SU-DHL-6 (cell line): ENCODE measurements at regions not wholly inside any gene's neighbourhood (a gene's known extent, or its start where the extent isn't known, plus 50 kb on each side); places are given as distances from the start of the nearest gene placed in this dataset.

Experiments
- EZH2phosphoT487 ChIP-seq: fragments of 200-600 bp; sonication (generic), shearing (Covaris generic); conservative IDR thresholded peaks from 2 replicates; pipeline ENCODE4 v1.6.1; 2018; ENCODE audit warnings: mild to moderate bottlenecking, antibody characterized with exemption, low read length, moderate library complexity, mixed read lengths
- TF ChIP-seq, protein P1 (sequence below): fragments of 200-600 bp; sonication (generic); IDR thresholded peaks from one replicate; pipeline ENCODE4 v1.5.1; 2017; ENCODE audit warnings: antibody characterized with exemption, mild to moderate bottlenecking, low read length, moderate library complexity; ENCODE audit not compliant: insufficient read depth, poor library complexity, severe bottlenecking

DNA sequence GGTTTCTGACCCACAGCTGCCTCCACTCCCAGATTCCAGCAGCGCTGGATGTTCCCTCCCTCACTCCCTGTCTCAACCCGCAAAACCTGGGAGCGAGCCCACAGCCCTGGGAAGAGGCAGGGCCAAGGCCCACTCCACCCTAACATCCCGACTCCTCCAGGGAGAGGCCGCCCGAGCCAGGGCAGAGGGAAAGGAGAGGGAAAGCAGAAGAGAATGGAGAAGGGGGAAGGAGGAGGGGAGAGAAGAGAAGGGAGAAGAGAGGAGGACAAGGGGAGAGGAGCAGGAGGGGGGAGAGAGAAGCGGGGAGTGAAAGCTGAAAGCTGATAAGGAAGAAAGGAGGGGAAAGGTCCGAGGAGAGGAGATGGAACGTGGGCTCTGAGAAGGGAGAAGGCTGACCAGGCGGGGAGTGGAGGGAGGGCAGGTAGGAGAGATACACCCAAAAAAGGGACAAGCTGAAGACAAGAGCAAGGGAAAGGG lies 120.2 kb upstream of the PJA1 start:
- TF ChIP-seq, protein P1, sequence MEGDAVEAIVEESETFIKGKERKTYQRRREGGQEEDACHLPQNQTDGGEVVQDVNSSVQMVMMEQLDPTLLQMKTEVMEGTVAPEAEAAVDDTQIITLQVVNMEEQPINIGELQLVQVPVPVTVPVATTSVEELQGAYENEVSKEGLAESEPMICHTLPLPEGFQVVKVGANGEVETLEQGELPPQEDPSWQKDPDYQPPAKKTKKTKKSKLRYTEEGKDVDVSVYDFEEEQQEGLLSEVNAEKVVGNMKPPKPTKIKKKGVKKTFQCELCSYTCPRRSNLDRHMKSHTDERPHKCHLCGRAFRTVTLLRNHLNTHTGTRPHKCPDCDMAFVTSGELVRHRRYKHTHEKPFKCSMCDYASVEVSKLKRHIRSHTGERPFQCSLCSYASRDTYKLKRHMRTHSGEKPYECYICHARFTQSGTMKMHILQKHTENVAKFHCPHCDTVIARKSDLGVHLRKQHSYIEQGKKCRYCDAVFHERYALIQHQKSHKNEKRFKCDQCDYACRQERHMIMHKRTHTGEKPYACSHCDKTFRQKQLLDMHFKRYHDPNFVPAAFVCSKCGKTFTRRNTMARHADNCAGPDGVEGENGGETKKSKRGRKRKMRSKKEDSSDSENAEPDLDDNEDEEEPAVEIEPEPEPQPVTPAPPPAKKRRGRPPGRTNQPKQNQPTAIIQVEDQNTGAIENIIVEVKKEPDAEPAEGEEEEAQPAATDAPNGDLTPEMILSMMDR = no peak
- no peak for TF ChIP-seq EZH2phosphoT487
